Activated T-cell treated with anti-CD3 and anti-CD28 coated beads, Interleukin-2, amount 50 U/mL, for 1 hour (primary cell): ENCODE measurements at regions not wholly inside any gene's neighbourhood (a gene's known extent, or its start where the extent isn't known, plus 50 kb on each side); places are given as distances from the start of the nearest gene placed in this dataset.

Experiments used
- DNase-seq: peaks from one replicate; pipeline ENCODE4 v3.0.0-alpha.2; 2020

- DNase-seq: no peak
Observed at GRCh38 chr12:11568762-11569478, 80.6 kb upstream of the ETV6 start.

GRCh38 chr12:11569716-11570115, 79.8 kb upstream of the ETV6 start:
- DNase-seq: no peak

GRCh38 chr12:11573880-11574279, 75.6 kb upstream of the ETV6 start:
- no peak for DNase-seq

- no peak for DNase-seq
Observed at GRCh38 chr12:11576104-11576503, 73.4 kb upstream of the ETV6 start.

GRCh38 chr12:11577658-11578260, 71.7 kb upstream of the ETV6 start:
- DNase-seq: no peak

GRCh38 chr12:11578461-11578993, 70.9 kb upstream of the ETV6 start:
- DNase-seq: no peak

GRCh38 chr12:11580125-11580751, 69.2 kb upstream of the ETV6 start:
- DNase-seq: no peak

GRCh38 chr12:11581179-11581755, 68.2 kb upstream of the ETV6 start:
- peak; percentile 43 for DNase-seq

- DNase-seq: no peak
Observed at GRCh38 chr12:11584221-11584855, 65.1 kb upstream of the ETV6 start.

- no peak for DNase-seq
Observed at GRCh38 chr12:11592484-11592883, 57.0 kb upstream of the ETV6 start.

- DNase-seq: no peak
Observed at GRCh38 chr12:11593013-11593412, 56.5 kb upstream of the ETV6 start.

GRCh38 chr12:11595080-11595479, 54.4 kb upstream of the ETV6 start:
- no peak for DNase-seq

GRCh38 chr12:11596141-11596540, 53.3 kb upstream of the ETV6 start:
- DNase-seq: no peak

- no peak for DNase-seq
Observed at GRCh38 chr12:11598900-11599299, 50.6 kb upstream of the ETV6 start.
